Dendritic cell treated with granulocyte-macrophage colony-stimulating factor and Interleukin-4, amounts not matched to agents 40 ng/mL and 50 ng/mL, for 4 days (primary cell): ENCODE measurements at regions not wholly inside any gene's neighbourhood (a gene's known extent, or its start where the extent isn't known, plus 50 kb on each side); places are given as distances from the start of the nearest gene placed in this dataset.

Source experiments
- H3K27ac Mint-ChIP-seq: one replicate; pipeline ENCODE4 v1.8.0; 2022; ENCODE audit warnings: mild to moderate bottlenecking, mixed read lengths
- H3K27me3 Mint-ChIP-seq: one replicate; pipeline ENCODE4 v1.8.0; 2022; ENCODE audit warnings: mild to moderate bottlenecking, mixed read lengths
- H3K36me3 Mint-ChIP-seq: one replicate; pipeline ENCODE4 v1.8.0; 2022; ENCODE audit warnings: low read depth, mixed read lengths
- H3K4me1 Mint-ChIP-seq: one replicate; pipeline ENCODE4 v1.8.0; 2022; ENCODE audit warnings: low read depth, mixed read lengths
- H3K4me3 Mint-ChIP-seq: one replicate; pipeline ENCODE4 v1.8.0; 2022; ENCODE audit warnings: mild to moderate bottlenecking, moderate library complexity, mixed read lengths
- H3K9me3 Mint-ChIP-seq: one replicate; pipeline ENCODE4 v1.8.0; 2022; ENCODE audit warnings: mixed read lengths
- intact Hi-C: fragments of 100-400 bp; cut with micrococcal nuclease; formaldehyde crosslinking; loops from one replicate; pipeline ENCODE4 v1.15.0; 2022

- Mint-ChIP-seq H3K4me3 (no peak overlapping the region), H3K4me1 (peaks cover 4% of the 10 kb centered on the region), H3K27ac (no peak overlapping the region), H3K9me3 (peaks cover 16% of the 10 kb centered on the region), H3K27me3 (no peaks in the 10 kb centered on the region), H3K36me3 (no peaks in the 10 kb centered on the region)
- intact Hi-C loops, result loop anchor here (5.0 to 10.0 kb wide), 2 partner anchors 155 to 282 kb away; no protein-coding TSS in a partner anchor
These were observed 309.8 kb upstream of the HAND2 start for GRCh38 chr4:173839865-173840264.

GRCh38 chr4:173837517-173837916 is 307.5 kb upstream of the HAND2 start:
- H3K4me3 Mint-ChIP-seq, result no peak overlapping the region
- H3K27me3 Mint-ChIP-seq, result peaks cover 5% of the 10 kb centered on the region
- no peak overlapping the region for H3K27ac Mint-ChIP-seq
- no peaks in the 10 kb centered on the region for H3K36me3 Mint-ChIP-seq
- H3K4me1 Mint-ChIP-seq, result no peaks in the 10 kb centered on the region
- intact Hi-C loops, result loop anchor here (5.0 to 10.0 kb wide), 2 partner anchors 157 to 285 kb away; no protein-coding TSS in a partner anchor
- peaks cover 9% of the 10 kb centered on the region for H3K9me3 Mint-ChIP-seq

- intact Hi-C loops, result loop anchor here (5.0 to 10.0 kb wide), 2 partner anchors 159 to 286 kb away; no protein-coding TSS in a partner anchor
- no peak overlapping the region for H3K4me3 Mint-ChIP-seq
- no peak overlapping the region for H3K27ac Mint-ChIP-seq
- H3K27me3 Mint-ChIP-seq, result peaks cover 9% of the 10 kb centered on the region
- H3K4me1 Mint-ChIP-seq, result no peaks in the 10 kb centered on the region
- no peaks in the 10 kb centered on the region for H3K9me3 Mint-ChIP-seq
- no peaks in the 10 kb centered on the region for H3K36me3 Mint-ChIP-seq
These were observed 305.9 kb upstream of the HAND2 start for GRCh38 chr4:173835903-173836302.

GRCh38 chr4:173834151-173834550 is 304.1 kb upstream of the HAND2 start:
- Mint-ChIP-seq H3K27ac (no peak overlapping the region), H3K27me3 (peaks cover 9% of the 10 kb centered on the region), H3K36me3 (no peaks in the 10 kb centered on the region), H3K4me3 (no peak overlapping the region), H3K4me1 (no peaks in the 10 kb centered on the region), H3K9me3 (no peaks in the 10 kb centered on the region)
- intact Hi-C loops, result loop anchor here (5.0 to 10.0 kb wide), 2 partner anchors 161 to 483 kb away; no protein-coding TSS in a partner anchor

GRCh38 chr4:173829565-173829964 is 299.5 kb upstream of the HAND2 start:
- no peaks in the 10 kb centered on the region for H3K9me3 Mint-ChIP-seq
- H3K4me3 Mint-ChIP-seq, result no peak overlapping the region
- intact Hi-C loops, result no loop called here
- H3K36me3 Mint-ChIP-seq, result no peaks in the 10 kb centered on the region
- no peaks in the 10 kb centered on the region for H3K4me1 Mint-ChIP-seq
- H3K27me3 Mint-ChIP-seq, result peaks cover 9% of the 10 kb centered on the region
- H3K27ac Mint-ChIP-seq, result no peak overlapping the region

- Mint-ChIP-seq H3K27me3 (peaks cover 5% of the 10 kb centered on the region), H3K9me3 (no peaks in the 10 kb centered on the region), H3K36me3 (no peaks in the 10 kb centered on the region), H3K4me1 (no peaks in the 10 kb centered on the region), H3K27ac (no peak overlapping the region), H3K4me3 (no peak overlapping the region)
- intact Hi-C loops, result no loop called here
These were observed 297.7 kb upstream of the HAND2 start for GRCh38 chr4:173827707-173828106.

- intact Hi-C loops, result no loop called here
- Mint-ChIP-seq H3K9me3 (no peaks in the 10 kb centered on the region), H3K27me3 (peaks cover 2% of the 10 kb centered on the region), H3K4me1 (no peaks in the 10 kb centered on the region), H3K27ac (no peak overlapping the region), H3K36me3 (no peaks in the 10 kb centered on the region), H3K4me3 (no peak overlapping the region)
These were observed 291.8 kb upstream of the HAND2 start for GRCh38 chr4:173821876-173822275.

- Mint-ChIP-seq H3K27ac (no peak overlapping the region), H3K9me3 (no peaks in the 10 kb centered on the region), H3K4me1 (no peaks in the 10 kb centered on the region), H3K36me3 (no peaks in the 10 kb centered on the region), H3K27me3 (peaks cover 2% of the 10 kb centered on the region), H3K4me3 (no peak overlapping the region)
- intact Hi-C loops, result no loop called here
These were observed 291.0 kb upstream of the HAND2 start for GRCh38 chr4:173821036-173821435.

GRCh38 chr4:173807347-173807746 is 277.3 kb upstream of the HAND2 start:
- Mint-ChIP-seq H3K4me1 (no peaks in the 10 kb centered on the region), H3K27ac (no peak overlapping the region), H3K27me3 (no peaks in the 10 kb centered on the region), H3K9me3 (no peaks in the 10 kb centered on the region), H3K4me3 (no peak overlapping the region), H3K36me3 (no peaks in the 10 kb centered on the region)
- intact Hi-C loops, result no loop called here

- no peaks in the 10 kb centered on the region for H3K27me3 Mint-ChIP-seq
- intact Hi-C loops, result no loop called here
- H3K36me3 Mint-ChIP-seq, result no peaks in the 10 kb centered on the region
- H3K9me3 Mint-ChIP-seq, result no peaks in the 10 kb centered on the region
- no peak overlapping the region for H3K27ac Mint-ChIP-seq
- no peak overlapping the region for H3K4me3 Mint-ChIP-seq
- H3K4me1 Mint-ChIP-seq, result no peaks in the 10 kb centered on the region
These were observed 275.9 kb upstream of the HAND2 start for GRCh38 chr4:173805884-173806283.

- Mint-ChIP-seq H3K27me3 (no peaks in the 10 kb centered on the region), H3K4me3 (no peak overlapping the region), H3K4me1 (no peaks in the 10 kb centered on the region), H3K36me3 (no peaks in the 10 kb centered on the region), H3K9me3 (no peaks in the 10 kb centered on the region), H3K27ac (no peak overlapping the region)
- intact Hi-C loops, result no loop called here
These were observed 272.6 kb upstream of the HAND2 start for GRCh38 chr4:173802662-173803022.

GRCh38 chr4:173801876-173802661 is 272.0 kb upstream of the HAND2 start:
- Mint-ChIP-seq H3K27me3 (no peaks in the 10 kb centered on the region), H3K27ac (no peak overlapping the region), H3K4me1 (no peaks in the 10 kb centered on the region), H3K4me3 (no peak overlapping the region), H3K9me3 (no peaks in the 10 kb centered on the region), H3K36me3 (no peaks in the 10 kb centered on the region)
- intact Hi-C loops, result no loop called here

- Mint-ChIP-seq H3K36me3 (no peaks in the 10 kb centered on the region), H3K9me3 (no peaks in the 10 kb centered on the region), H3K4me1 (no peaks in the 10 kb centered on the region), H3K4me3 (no peak overlapping the region), H3K27me3 (no peaks in the 10 kb centered on the region), H3K27ac (no peak overlapping the region)
- intact Hi-C loops, result no loop called here
These were observed 271.3 kb upstream of the HAND2 start for GRCh38 chr4:173801361-173801760.

- intact Hi-C loops, result no loop called here
- Mint-ChIP-seq H3K9me3 (no peaks in the 10 kb centered on the region), H3K36me3 (no peaks in the 10 kb centered on the region), H3K27me3 (no peaks in the 10 kb centered on the region), H3K27ac (no peak overlapping the region), H3K4me1 (no peaks in the 10 kb centered on the region), H3K4me3 (no peak overlapping the region)
These were observed 267.3 kb upstream of the HAND2 start for GRCh38 chr4:173797296-173797695.

GRCh38 chr4:173794662-173795061 is 264.6 kb upstream of the HAND2 start:
- Mint-ChIP-seq H3K36me3 (no peaks in the 10 kb centered on the region), H3K4me1 (no peaks in the 10 kb centered on the region), H3K27ac (no peak overlapping the region), H3K27me3 (no peaks in the 10 kb centered on the region), H3K9me3 (no peaks in the 10 kb centered on the region), H3K4me3 (no peak overlapping the region)
- intact Hi-C loops, result no loop called here
